Spleen (tissue), 3 donors: ENCODE measurements at regions not wholly inside any gene's neighbourhood (a gene's known extent, or its start where the extent isn't known, plus 50 kb on each side); places are given as distances from the start of the nearest gene placed in this dataset.

ENCODE experiments used
- POLR2A ChIP-seq, 3 donors: fragments of 450-650 bp; IDR thresholded peaks; one replicate each; pipeline ENCODE4 v1.5.1; 2017; ENCODE audit warnings: antibody characterized with exemption in 3 of 3, mild to moderate bottlenecking in 1 of 3
- POLR2AphosphoS5 ChIP-seq, 3 donors: sonication (generic); formaldehyde crosslinking; IDR thresholded peaks; one replicate each; pipeline ENCODE4 v1.5.1; 2017; ENCODE audit warnings: antibody characterized with exemption in 3 of 3

- TF ChIP-seq POLR2AphosphoS5 (IDR thresholded peaks at IDR 0.05): no peak
- no peak for TF ChIP-seq POLR2A (IDR thresholded peaks at IDR 0.05)
Observed at GRCh38 chr5:97475847-97476246, 292.8 kb upstream of the RIOK2 start.
